ENCODE measurements at regions not wholly inside any gene's neighbourhood (a gene's known extent, or its start where the extent isn't known, plus 50 kb on each side); places are given as distances from the start of the nearest gene placed in this dataset.

DNA sequence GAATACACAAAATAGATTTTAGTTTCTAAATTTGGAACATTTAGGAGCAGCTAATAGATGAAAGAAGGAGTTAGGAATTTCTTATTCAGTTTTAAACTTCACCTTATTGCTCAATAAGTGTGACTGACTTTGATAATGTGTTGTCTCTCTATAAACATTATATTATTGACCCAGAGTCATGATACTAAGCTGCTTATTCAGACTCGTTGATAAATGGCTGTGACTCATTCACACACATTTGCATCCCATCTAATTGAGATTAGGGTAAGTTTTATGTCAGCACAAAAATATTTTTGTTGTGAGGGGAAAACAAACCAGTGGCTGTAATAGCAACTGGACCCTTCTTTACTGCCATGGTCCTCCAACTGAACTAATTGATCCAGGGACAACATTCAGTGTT, 137.6 kb downstream of the GOLIM4 start:
- no peaks in the 10 kb centered on the region for H3K36me3 ChIP-seq
- no peaks in the 10 kb centered on the region for H3K27me3 ChIP-seq (ENCODE audit: low read depth)
- H3K4me1 ChIP-seq = no peaks in the 10 kb centered on the region
- no peaks in the 10 kb centered on the region for H3K9me3 ChIP-seq (replicated peaks)
- H3K27ac ChIP-seq (replicated peaks) = no peak overlapping the region
- no peak overlapping the region for H3K4me3 ChIP-seq
- intact Hi-C loops (cut with micrococcal nuclease) = no loop called here
- TF ChIP-seq, protein P1, sequence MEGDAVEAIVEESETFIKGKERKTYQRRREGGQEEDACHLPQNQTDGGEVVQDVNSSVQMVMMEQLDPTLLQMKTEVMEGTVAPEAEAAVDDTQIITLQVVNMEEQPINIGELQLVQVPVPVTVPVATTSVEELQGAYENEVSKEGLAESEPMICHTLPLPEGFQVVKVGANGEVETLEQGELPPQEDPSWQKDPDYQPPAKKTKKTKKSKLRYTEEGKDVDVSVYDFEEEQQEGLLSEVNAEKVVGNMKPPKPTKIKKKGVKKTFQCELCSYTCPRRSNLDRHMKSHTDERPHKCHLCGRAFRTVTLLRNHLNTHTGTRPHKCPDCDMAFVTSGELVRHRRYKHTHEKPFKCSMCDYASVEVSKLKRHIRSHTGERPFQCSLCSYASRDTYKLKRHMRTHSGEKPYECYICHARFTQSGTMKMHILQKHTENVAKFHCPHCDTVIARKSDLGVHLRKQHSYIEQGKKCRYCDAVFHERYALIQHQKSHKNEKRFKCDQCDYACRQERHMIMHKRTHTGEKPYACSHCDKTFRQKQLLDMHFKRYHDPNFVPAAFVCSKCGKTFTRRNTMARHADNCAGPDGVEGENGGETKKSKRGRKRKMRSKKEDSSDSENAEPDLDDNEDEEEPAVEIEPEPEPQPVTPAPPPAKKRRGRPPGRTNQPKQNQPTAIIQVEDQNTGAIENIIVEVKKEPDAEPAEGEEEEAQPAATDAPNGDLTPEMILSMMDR (IDR thresholded peaks at IDR 0.05; ENCODE audit: borderline replicate concordance) = no peak
- DNase-seq = no peak

DNA sequence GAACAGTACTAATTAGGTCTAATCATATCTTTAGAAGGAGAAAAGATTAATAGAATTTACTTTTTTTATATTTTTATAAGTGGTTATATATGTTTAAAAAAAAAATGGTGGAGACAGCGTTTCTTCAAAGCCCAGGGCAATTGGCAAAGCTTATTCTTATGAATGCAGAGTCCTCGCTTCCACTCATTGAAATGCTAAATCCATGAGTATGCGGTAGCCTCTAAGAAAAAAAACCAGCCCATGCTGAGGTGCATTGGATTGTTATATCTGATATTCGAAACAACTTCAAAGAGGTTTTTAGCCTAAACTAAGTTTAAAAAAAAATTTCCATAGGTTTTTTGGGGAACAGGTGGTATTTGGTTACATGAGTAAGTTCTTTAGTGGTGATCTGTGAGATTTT, 142.8 kb downstream of the GOLIM4 start:
- TF ChIP-seq, protein P1 (IDR thresholded peaks at IDR 0.05; ENCODE audit: borderline replicate concordance) = no peak
- no peak for DNase-seq

DNA sequence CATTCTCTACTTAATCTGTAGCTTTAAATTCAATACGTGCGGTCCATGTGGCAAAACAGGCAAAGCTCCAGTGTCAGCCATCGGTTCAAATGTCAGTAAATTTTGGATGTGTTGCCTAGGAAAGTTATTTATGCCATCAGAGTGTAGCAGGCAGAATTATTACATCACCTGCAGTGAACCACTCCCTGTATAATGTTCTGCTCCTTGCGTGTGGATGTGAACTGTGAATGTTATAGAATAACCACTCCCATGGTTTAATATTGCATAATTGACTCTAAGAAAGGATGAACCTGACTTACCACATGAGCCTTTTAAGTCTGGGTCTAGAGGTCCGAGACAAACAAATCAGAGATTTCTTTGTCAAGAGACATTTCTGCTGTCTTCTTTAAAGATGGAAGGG, 145.5 kb downstream of the GOLIM4 start:
- no peak for DNase-seq
- Histone ChIP-seq H3K27me3 (ENCODE audit: low read depth) (no peaks in the 10 kb centered on the region), H3K9me3 (replicated peaks) (peaks cover 5% of the 10 kb centered on the region), H3K4me1 (no peaks in the 10 kb centered on the region), H3K4me3 (no peak overlapping the region), H3K27ac (replicated peaks) (no peak overlapping the region), H3K36me3 (no peaks in the 10 kb centered on the region)
- TF ChIP-seq, protein P1 (IDR thresholded peaks at IDR 0.05; ENCODE audit: borderline replicate concordance) = no peak
- intact Hi-C loops (cut with micrococcal nuclease) = no loop called here

More for the DNA sequence above, 142.8 kb downstream of the GOLIM4 start:
- intact Hi-C loops (cut with micrococcal nuclease) = no loop called here
- H3K4me1 ChIP-seq = no peaks in the 10 kb centered on the region
- no peak overlapping the region for H3K27ac ChIP-seq (replicated peaks)
- peaks cover 5% of the 10 kb centered on the region for H3K9me3 ChIP-seq (replicated peaks)
- H3K4me3 ChIP-seq = no peak overlapping the region
- no peaks in the 10 kb centered on the region for H3K36me3 ChIP-seq
- no peaks in the 10 kb centered on the region for H3K27me3 ChIP-seq (ENCODE audit: low read depth)

DNA sequence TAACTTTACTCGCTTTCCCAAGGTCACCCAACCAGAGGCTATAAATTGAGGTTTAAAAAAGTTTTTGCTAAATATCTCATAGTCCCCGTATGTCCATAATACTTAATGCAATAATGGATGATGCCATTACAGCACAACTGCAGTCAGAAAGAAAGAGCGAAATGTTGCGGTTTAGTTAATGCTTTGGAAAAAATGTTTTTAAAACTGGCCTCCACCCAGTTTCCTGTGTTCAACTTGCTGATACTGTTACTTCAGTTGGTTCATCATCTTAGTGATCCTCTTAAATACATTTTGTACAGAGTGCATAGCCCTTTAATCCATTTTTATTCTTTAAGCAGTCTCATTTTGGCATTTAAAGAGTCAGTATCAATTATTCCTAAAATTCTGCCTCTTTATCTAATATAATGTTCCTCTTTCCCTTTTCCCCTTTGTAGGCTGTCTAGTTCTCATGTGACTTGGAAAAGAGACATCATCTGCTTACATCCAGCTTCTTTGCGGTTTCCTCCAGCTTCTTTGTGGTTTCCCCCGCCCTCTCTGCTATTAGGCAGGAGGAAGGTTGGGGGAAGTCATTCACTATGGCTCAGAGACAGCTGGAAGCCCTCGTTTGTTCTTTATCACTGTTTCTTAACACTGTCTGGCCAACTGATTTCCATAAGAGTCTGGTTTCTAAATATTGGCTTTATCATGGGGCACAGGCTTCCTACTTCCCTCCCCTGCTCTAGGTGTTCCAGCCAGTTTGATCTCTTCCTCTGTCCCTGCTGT, 154.3 kb downstream of the GOLIM4 start:
- Histone ChIP-seq H3K9me3 (replicated peaks) (peaks cover 3% of the 10 kb centered on the region), H3K27me3 (ENCODE audit: low read depth) (no peaks in the 10 kb centered on the region), H3K4me3 (no peak overlapping the region), H3K4me1 (peaks cover 2% of the 10 kb centered on the region), H3K27ac (replicated peaks) (no peak overlapping the region), H3K36me3 (no peaks in the 10 kb centered on the region)
- intact Hi-C loops (cut with micrococcal nuclease) = no loop called here
- DNase-seq = no peak
- TF ChIP-seq, protein P1 (IDR thresholded peaks at IDR 0.05; ENCODE audit: borderline replicate concordance) = no peak

DNA sequence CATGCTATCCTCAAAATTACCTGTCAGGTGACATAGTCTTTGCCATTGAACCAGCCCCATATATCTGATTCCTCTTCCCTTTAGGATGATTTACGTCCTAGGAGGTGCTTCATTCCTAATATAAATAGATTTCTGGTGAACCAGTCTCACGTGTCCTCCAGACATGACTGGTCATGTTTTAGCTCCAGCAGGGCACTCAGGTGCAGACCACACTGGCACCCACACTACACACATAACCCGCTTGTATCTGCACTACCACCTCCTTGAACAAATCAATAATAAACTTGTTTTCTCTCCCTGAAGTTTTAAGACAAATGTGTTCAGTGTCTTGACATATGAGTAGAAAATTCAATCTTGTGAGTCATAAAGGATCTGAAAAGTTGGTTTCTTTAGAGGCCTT, 155.5 kb downstream of the GOLIM4 start:
- H3K4me1 ChIP-seq = peaks cover 6% of the 10 kb centered on the region
- no peaks in the 10 kb centered on the region for H3K36me3 ChIP-seq
- H3K4me3 ChIP-seq = no peak overlapping the region
- intact Hi-C loops (cut with micrococcal nuclease) = no loop called here
- TF ChIP-seq, protein P1 (IDR thresholded peaks at IDR 0.05; ENCODE audit: borderline replicate concordance) = no peak
- no peaks in the 10 kb centered on the region for H3K27me3 ChIP-seq (ENCODE audit: low read depth)
- H3K27ac ChIP-seq (replicated peaks) = no peak overlapping the region
- no peak for DNase-seq
- peaks cover 3% of the 10 kb centered on the region for H3K9me3 ChIP-seq (replicated peaks)
